AG09319 (cell line): ENCODE measurements at regions not wholly inside any gene's neighbourhood (a gene's known extent, or its start where the extent isn't known, plus 50 kb on each side); places are given as distances from the start of the nearest gene placed in this dataset.

ENCODE experiments used
- DNase-seq: peaks from one replicate; pipeline ENCODE4 v3.0.0-alpha.2; 2010; ENCODE audit warnings: low read depth; ENCODE audit errors: extremely low read depth
- TF ChIP-seq, protein P1 (sequence below): IDR thresholded peaks from 2 replicates; pipeline ENCODE4 v1.5.1; 2011; ENCODE audit warnings: low read depth, mild to moderate bottlenecking, inconsistent platforms, low read length, moderate library complexity

DNA sequence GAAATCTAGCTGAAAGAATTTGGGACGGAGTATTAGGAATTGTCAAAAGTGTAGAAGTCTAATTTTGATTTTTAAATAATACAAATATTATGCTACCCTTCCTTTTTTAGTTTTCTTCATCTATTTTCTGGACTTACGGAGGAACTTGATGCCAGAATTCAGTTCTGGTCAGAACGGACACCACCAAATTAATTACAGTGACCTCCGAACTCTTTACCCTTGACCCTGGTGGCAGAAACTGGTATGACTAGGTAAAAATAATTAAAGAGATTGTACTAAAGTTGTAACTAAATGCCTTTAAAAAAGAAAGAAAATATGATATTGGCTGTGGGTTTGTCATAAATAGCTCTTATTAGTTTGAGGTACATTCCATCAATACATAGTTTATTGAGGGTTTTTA, 751.1 kb upstream of the MAP3K7 start:
- TF ChIP-seq, protein P1, sequence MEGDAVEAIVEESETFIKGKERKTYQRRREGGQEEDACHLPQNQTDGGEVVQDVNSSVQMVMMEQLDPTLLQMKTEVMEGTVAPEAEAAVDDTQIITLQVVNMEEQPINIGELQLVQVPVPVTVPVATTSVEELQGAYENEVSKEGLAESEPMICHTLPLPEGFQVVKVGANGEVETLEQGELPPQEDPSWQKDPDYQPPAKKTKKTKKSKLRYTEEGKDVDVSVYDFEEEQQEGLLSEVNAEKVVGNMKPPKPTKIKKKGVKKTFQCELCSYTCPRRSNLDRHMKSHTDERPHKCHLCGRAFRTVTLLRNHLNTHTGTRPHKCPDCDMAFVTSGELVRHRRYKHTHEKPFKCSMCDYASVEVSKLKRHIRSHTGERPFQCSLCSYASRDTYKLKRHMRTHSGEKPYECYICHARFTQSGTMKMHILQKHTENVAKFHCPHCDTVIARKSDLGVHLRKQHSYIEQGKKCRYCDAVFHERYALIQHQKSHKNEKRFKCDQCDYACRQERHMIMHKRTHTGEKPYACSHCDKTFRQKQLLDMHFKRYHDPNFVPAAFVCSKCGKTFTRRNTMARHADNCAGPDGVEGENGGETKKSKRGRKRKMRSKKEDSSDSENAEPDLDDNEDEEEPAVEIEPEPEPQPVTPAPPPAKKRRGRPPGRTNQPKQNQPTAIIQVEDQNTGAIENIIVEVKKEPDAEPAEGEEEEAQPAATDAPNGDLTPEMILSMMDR = no peak

DNA sequence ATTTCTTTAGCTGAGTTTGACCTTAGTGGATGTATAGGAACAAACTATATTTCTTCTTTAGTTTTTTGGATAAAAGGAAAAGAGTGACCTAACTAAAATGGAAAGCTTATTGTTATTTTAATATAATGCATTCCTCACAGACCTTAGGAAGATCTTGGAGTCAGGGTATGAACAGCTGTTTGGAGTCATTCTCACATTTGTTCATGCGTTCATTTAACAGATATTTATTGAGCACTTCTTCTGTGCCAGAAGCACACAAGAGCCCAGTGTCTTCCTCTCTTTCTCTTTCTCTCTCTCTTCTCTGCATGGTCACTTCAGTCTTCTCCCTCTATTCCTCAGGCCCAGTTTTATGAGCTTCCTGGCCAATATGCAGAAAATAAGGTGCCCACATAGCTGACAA, 744.0 kb upstream of the MAP3K7 start:
- TF ChIP-seq, protein P1 = no peak
- DNase-seq = no peak

More for the DNA sequence above, 751.1 kb upstream of the MAP3K7 start:
- no peak for DNase-seq

DNA sequence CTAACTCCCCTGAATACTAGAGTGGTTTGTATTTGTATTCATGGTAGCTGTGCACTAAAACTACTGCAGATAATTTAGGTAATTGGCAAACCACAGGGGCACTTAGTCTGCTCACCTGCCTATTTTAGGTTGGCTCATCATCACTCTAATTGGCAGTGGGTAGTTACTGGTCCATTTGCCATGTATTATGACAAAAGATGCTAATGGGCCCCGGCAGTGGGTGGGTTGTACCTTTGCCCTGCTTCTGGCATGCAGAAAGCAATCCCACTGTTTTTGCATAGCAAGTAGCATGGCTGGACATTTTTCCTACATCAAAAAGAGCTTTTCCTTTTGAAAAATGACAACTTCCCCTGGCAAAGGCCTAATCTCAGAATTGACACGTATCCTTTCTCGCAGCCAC, 741.4 kb upstream of the MAP3K7 start:
- DNase-seq = no peak
- TF ChIP-seq, protein P1 = no peak

DNA sequence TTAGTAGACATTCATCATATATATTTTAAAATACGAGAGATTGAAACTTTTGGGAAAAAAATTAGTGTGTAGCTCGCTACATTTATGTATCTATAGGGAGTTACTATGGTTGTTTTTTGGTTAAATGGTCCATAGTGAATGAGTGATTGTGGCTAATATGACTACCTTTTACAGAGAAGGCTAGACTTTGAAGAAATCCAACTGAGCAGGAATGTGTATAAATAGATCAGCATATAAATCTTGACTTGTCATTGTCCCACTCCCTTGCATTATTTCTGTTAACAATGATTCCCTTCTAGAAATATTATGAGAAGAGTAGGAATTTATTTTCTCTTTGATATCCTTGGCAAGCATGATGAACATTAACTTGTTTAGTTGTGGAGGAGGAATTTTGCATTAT, 737.8 kb upstream of the MAP3K7 start:
- DNase-seq = no peak
- TF ChIP-seq, protein P1 = no peak

DNA sequence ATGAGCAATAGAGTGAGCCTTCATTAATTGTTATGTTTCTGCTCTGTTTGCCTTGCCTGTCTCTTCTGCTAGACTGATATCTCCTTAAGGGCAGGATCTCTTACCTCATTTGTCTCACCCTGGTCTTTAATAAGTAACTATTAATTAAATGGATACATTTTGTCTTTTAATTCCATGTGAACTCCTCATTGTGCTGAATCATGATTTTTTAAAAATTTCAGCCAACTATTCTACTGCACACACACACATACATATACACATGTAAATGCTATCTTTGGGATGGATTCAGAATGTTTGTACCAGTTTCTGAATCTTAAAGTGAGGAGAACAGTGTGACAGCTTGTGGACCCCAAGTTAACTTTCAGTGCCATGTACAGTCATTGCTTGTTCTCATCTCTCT, 731.1 kb upstream of the MAP3K7 start:
- no peak for DNase-seq
- TF ChIP-seq, protein P1 = no peak

DNA sequence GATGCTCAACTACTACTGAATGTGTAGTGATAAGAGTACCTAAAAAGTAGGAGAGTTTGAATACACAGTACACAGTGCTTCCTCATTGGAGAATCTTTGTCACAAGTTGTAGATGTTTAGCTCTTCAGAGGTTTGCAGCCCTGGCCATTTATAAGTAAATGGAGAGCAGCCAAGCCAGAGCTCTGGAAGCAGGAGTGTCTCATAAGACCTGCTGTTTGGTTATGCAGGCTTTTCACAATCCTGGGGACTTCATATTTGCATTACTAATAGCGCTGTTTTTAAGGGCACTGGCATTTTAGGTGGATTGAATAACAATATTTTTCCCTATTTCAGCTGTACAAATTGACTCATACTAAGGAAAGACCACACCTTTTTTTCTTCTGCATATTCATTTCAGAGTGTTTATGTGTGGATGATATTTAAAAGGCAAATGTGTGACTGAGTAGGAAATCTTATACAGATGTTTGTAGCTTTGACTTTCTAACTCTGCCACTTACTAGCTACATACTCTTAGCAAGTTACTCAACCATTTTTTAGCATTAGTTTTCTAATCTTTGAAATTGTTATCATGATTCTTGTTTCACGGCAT, 730.5 kb upstream of the MAP3K7 start:
- TF ChIP-seq, protein P1 = no peak

DNA sequence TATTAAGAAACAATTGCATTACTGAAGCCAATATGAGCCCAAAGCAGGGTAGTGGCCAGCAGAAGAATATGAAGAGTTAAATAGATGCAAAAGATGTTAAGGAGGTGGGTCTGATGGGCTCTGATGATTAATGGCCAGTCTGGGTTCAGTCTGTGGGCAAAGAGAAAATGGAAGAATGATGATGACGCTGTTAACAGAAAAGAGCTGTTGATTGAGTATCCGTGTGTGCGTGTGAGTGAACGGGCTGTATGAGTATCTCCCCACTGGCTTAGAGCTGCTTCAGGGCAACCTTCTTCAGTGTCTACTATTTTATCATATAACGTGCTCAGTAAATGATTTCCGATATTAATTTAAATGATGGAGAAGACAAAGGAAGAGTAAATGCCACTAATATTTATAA, 723.3 kb upstream of the MAP3K7 start:
- DNase-seq = no peak
- TF ChIP-seq, protein P1 = no peak

More for the DNA sequence above, 730.5 kb upstream of the MAP3K7 start:
- DNase-seq = no peak
